ENCODE measurements at regions not wholly inside any gene's neighbourhood (a gene's known extent, or its start where the extent isn't known, plus 50 kb on each side); places are given as distances from the start of the nearest gene placed in this dataset.

- no peak overlapping the region for H3K4me3 ChIP-seq (ENCODE audit: low read length in 2 of 2)
- DNase-seq (ENCODE audit: low read depth in 6 of 9, low spot score in 9 of 9): no peak
- no peaks in the 10 kb centered on the region for H3K4me1 ChIP-seq (ENCODE audit: control insufficient read depth in 2 of 2, insufficient read depth in 2 of 2, low read length in 2 of 2)
- no peak overlapping the region for H3K27ac ChIP-seq (ENCODE audit: low read depth in 1 of 2, low read length in 1 of 2)
- no peaks in the 10 kb centered on the region for H3K27me3 ChIP-seq (ENCODE audit: control insufficient read depth in 2 of 2, insufficient read depth in 1 of 2, low read length in 1 of 2)
- no peaks in the 10 kb centered on the region for H3K36me3 ChIP-seq (ENCODE audit: control insufficient read depth in 2 of 2, insufficient read depth in 2 of 2, low read length in 1 of 2)
- H3K9me3 ChIP-seq (ENCODE audit: control insufficient read depth in 2 of 2, insufficient read depth in 1 of 2, low read length in 1 of 2): no peaks in the 10 kb centered on the region
- 93% methylated on average over 9 of the region's 9 CpGs for WGBS
Measured at GRCh38 chr14:96634481-96634880, 132.3 kb downstream of the PAPOLA start.

- whole genome bisulfite sequencing: 86% methylated on average over 5 of the region's 5 CpGs
- no peaks in the 10 kb centered on the region for H3K27me3 ChIP-seq (ENCODE audit: control insufficient read depth in 2 of 2, insufficient read depth in 1 of 2, low read length in 1 of 2)
- H3K4me3 ChIP-seq (ENCODE audit: low read length in 2 of 2): no peak overlapping the region
- no peaks in the 10 kb centered on the region for H3K9me3 ChIP-seq (ENCODE audit: control insufficient read depth in 2 of 2, insufficient read depth in 1 of 2, low read length in 1 of 2)
- no peaks in the 10 kb centered on the region for H3K4me1 ChIP-seq (ENCODE audit: control insufficient read depth in 2 of 2, insufficient read depth in 2 of 2, low read length in 2 of 2)
- DNase-seq (ENCODE audit: low read depth in 6 of 9, low spot score in 9 of 9): no peak
- H3K36me3 ChIP-seq (ENCODE audit: control insufficient read depth in 2 of 2, insufficient read depth in 2 of 2, low read length in 1 of 2): no peaks in the 10 kb centered on the region
- H3K27ac ChIP-seq (ENCODE audit: low read depth in 1 of 2, low read length in 1 of 2): no peak overlapping the region
Measured at GRCh38 chr14:96634896-96635295, 132.7 kb downstream of the PAPOLA start.

- Histone ChIP-seq H3K36me3 (ENCODE audit: control insufficient read depth in 2 of 2, insufficient read depth in 2 of 2, low read length in 1 of 2) (no peaks in the 10 kb centered on the region), H3K9me3 (ENCODE audit: control insufficient read depth in 2 of 2, insufficient read depth in 1 of 2, low read length in 1 of 2) (no peaks in the 10 kb centered on the region), H3K27me3 (ENCODE audit: control insufficient read depth in 2 of 2, insufficient read depth in 1 of 2, low read length in 1 of 2) (no peaks in the 10 kb centered on the region), H3K27ac (ENCODE audit: low read depth in 1 of 2, low read length in 1 of 2) (no peak overlapping the region), H3K4me3 (ENCODE audit: low read length in 2 of 2) (no peak overlapping the region), H3K4me1 (ENCODE audit: control insufficient read depth in 2 of 2, insufficient read depth in 2 of 2, low read length in 2 of 2) (no peaks in the 10 kb centered on the region)
- WGBS: 92% methylated on average over 11 of the region's 11 CpGs
- DNase-seq (ENCODE audit: low read depth in 6 of 9, low spot score in 9 of 9): no peak
Measured at GRCh38 chr14:96635850-96636249, 133.7 kb downstream of the PAPOLA start.

GRCh38 chr14:96637521-96637920 lies 135.3 kb downstream of the PAPOLA start:
- no peak for DNase-seq (ENCODE audit: low read depth in 6 of 9, low spot score in 9 of 9)
- no peaks in the 10 kb centered on the region for H3K4me1 ChIP-seq (ENCODE audit: control insufficient read depth in 2 of 2, insufficient read depth in 2 of 2, low read length in 2 of 2)
- no peaks in the 10 kb centered on the region for H3K27me3 ChIP-seq (ENCODE audit: control insufficient read depth in 2 of 2, insufficient read depth in 1 of 2, low read length in 1 of 2)
- 96% methylated on average over 5 of the region's 5 CpGs for WGBS
- H3K36me3 ChIP-seq (ENCODE audit: control insufficient read depth in 2 of 2, insufficient read depth in 2 of 2, low read length in 1 of 2): no peaks in the 10 kb centered on the region
- H3K4me3 ChIP-seq (ENCODE audit: low read length in 2 of 2): no peak overlapping the region
- no peak overlapping the region for H3K27ac ChIP-seq (ENCODE audit: low read depth in 1 of 2, low read length in 1 of 2)
- H3K9me3 ChIP-seq (ENCODE audit: control insufficient read depth in 2 of 2, insufficient read depth in 1 of 2, low read length in 1 of 2): no peaks in the 10 kb centered on the region

GRCh38 chr14:96638041-96638855 lies 136.1 kb downstream of the PAPOLA start:
- 86% methylated on average over 12 of the region's 12 CpGs for WGBS
- no peaks in the 10 kb centered on the region for H3K27me3 ChIP-seq (ENCODE audit: control insufficient read depth in 2 of 2, insufficient read depth in 1 of 2, low read length in 1 of 2)
- H3K27ac ChIP-seq (ENCODE audit: low read depth in 1 of 2, low read length in 1 of 2): no peak overlapping the region
- H3K4me1 ChIP-seq (ENCODE audit: control insufficient read depth in 2 of 2, insufficient read depth in 2 of 2, low read length in 2 of 2): no peaks in the 10 kb centered on the region
- no peaks in the 10 kb centered on the region for H3K36me3 ChIP-seq (ENCODE audit: control insufficient read depth in 2 of 2, insufficient read depth in 2 of 2, low read length in 1 of 2)
- no peaks in the 10 kb centered on the region for H3K9me3 ChIP-seq (ENCODE audit: control insufficient read depth in 2 of 2, insufficient read depth in 1 of 2, low read length in 1 of 2)
- H3K4me3 ChIP-seq (ENCODE audit: low read length in 2 of 2): no peak overlapping the region
- no peak for DNase-seq (ENCODE audit: low read depth in 6 of 9, low spot score in 9 of 9)

GRCh38 chr14:96639550-96639949 lies 137.4 kb downstream of the PAPOLA start:
- no peaks in the 10 kb centered on the region for H3K9me3 ChIP-seq (ENCODE audit: control insufficient read depth in 2 of 2, insufficient read depth in 1 of 2, low read length in 1 of 2)
- no peaks in the 10 kb centered on the region for H3K36me3 ChIP-seq (ENCODE audit: control insufficient read depth in 2 of 2, insufficient read depth in 2 of 2, low read length in 1 of 2)
- H3K27me3 ChIP-seq (ENCODE audit: control insufficient read depth in 2 of 2, insufficient read depth in 1 of 2, low read length in 1 of 2): no peaks in the 10 kb centered on the region
- H3K27ac ChIP-seq (ENCODE audit: low read depth in 1 of 2, low read length in 1 of 2): no peak overlapping the region
- no peaks in the 10 kb centered on the region for H3K4me1 ChIP-seq (ENCODE audit: control insufficient read depth in 2 of 2, insufficient read depth in 2 of 2, low read length in 2 of 2)
- DNase-seq (ENCODE audit: low read depth in 6 of 9, low spot score in 9 of 9): no peak
- H3K4me3 ChIP-seq (ENCODE audit: low read length in 2 of 2): no peak overlapping the region
- WGBS: 94% methylated on average over 8 of the region's 8 CpGs

- Histone ChIP-seq H3K9me3 (ENCODE audit: control insufficient read depth in 2 of 2, insufficient read depth in 1 of 2, low read length in 1 of 2) (no peaks in the 10 kb centered on the region), H3K36me3 (ENCODE audit: control insufficient read depth in 2 of 2, insufficient read depth in 2 of 2, low read length in 1 of 2) (no peaks in the 10 kb centered on the region), H3K4me1 (ENCODE audit: control insufficient read depth in 2 of 2, insufficient read depth in 2 of 2, low read length in 2 of 2) (no peaks in the 10 kb centered on the region), H3K4me3 (ENCODE audit: low read length in 2 of 2) (no peak overlapping the region), H3K27ac (ENCODE audit: low read depth in 1 of 2, low read length in 1 of 2) (no peak overlapping the region), H3K27me3 (ENCODE audit: control insufficient read depth in 2 of 2, insufficient read depth in 1 of 2, low read length in 1 of 2) (peaks cover 0 to 2% of the 10 kb centered on the region in 2 donors)
- 73% methylated on average over 5 of the region's 5 CpGs for WGBS
- DNase-seq (ENCODE audit: low read depth in 6 of 9, low spot score in 9 of 9): no peak
Measured at GRCh38 chr14:96648506-96649326, 146.5 kb downstream of the PAPOLA start.

GRCh38 chr14:96649327-96649601 lies 147.1 kb downstream of the PAPOLA start:
- WGBS: 83% methylated on average over 2 of the region's 2 CpGs
- no peak overlapping the region for H3K4me3 ChIP-seq (ENCODE audit: low read length in 2 of 2)
- H3K4me1 ChIP-seq (ENCODE audit: control insufficient read depth in 2 of 2, insufficient read depth in 2 of 2, low read length in 2 of 2): no peaks in the 10 kb centered on the region
- H3K9me3 ChIP-seq (ENCODE audit: control insufficient read depth in 2 of 2, insufficient read depth in 1 of 2, low read length in 1 of 2): no peaks in the 10 kb centered on the region
- peaks cover 0 to 2% of the 10 kb centered on the region in 2 donors for H3K27me3 ChIP-seq (ENCODE audit: control insufficient read depth in 2 of 2, insufficient read depth in 1 of 2, low read length in 1 of 2)
- no peaks in the 10 kb centered on the region for H3K36me3 ChIP-seq (ENCODE audit: control insufficient read depth in 2 of 2, insufficient read depth in 2 of 2, low read length in 1 of 2)
- no peak overlapping the region for H3K27ac ChIP-seq (ENCODE audit: low read depth in 1 of 2, low read length in 1 of 2)
- DNase-seq (ENCODE audit: low read depth in 6 of 9, low spot score in 9 of 9): no peak

GRCh38 chr14:96653597-96653996 lies 143.6 kb upstream of the VRK1 start:
- H3K9me3 ChIP-seq (ENCODE audit: control insufficient read depth in 2 of 2, insufficient read depth in 1 of 2, low read length in 1 of 2): no peaks in the 10 kb centered on the region
- DNase-seq (ENCODE audit: low read depth in 6 of 9, low spot score in 9 of 9): no peak

More at GRCh38 chr14:96653597-96653996, 143.6 kb upstream of the VRK1 start:
- Histone ChIP-seq H3K36me3 (ENCODE audit: control insufficient read depth in 2 of 2, insufficient read depth in 2 of 2, low read length in 1 of 2) (no peaks in the 10 kb centered on the region), H3K4me1 (ENCODE audit: control insufficient read depth in 2 of 2, insufficient read depth in 2 of 2, low read length in 2 of 2) (no peaks in the 10 kb centered on the region), H3K4me3 (ENCODE audit: low read length in 2 of 2) (no peak overlapping the region), H3K27ac (ENCODE audit: low read depth in 1 of 2, low read length in 1 of 2) (no peak overlapping the region), H3K27me3 (ENCODE audit: control insufficient read depth in 2 of 2, insufficient read depth in 1 of 2, low read length in 1 of 2) (peaks cover 0 to 2% of the 10 kb centered on the region in 2 donors)
- WGBS: 96% methylated on average over 8 of the region's 8 CpGs
